ENCODE measurements at regions not wholly inside any gene's neighbourhood (a gene's known extent, or its start where the extent isn't known, plus 50 kb on each side); places are given as distances from the start of the nearest gene placed in this dataset.

DNA sequence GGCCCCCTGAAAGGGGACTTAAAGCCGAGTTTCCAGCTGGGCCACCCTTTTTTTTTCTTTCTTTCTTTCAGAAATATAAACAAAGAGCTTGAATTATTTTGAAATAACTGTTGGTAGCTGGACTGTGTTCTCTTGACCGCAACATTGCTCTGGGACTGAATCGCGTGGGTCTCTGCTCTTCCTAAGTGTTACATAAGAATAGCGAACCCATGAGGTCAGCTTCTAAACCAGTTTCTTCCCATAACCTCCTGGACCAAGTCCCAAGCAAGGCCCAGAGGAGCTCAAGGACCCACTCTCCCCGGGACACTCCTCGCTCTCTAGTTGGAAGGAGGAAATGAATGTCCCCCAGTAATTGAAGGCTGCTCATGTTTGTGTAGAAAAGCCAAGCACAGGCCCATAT, 91.1 kb downstream of the CXCL12 start:
- Histone ChIP-seq H3K36me3 (ENCODE audit: control insufficient read depth in 2 of 2, extremely low read depth in 1 of 2, insufficient read depth in 2 of 2, low read length in 2 of 2) (no peaks in the 10 kb centered on the region), H3K79me2 (ENCODE audit: control insufficient read depth, insufficient read depth, low read length) (no peaks in the 10 kb centered on the region), H3K4me2 (ENCODE audit: control insufficient read depth, extremely low read depth, insufficient read depth, low read depth, low read length) (no peak overlapping the region), H3K9ac (ENCODE audit: control insufficient read depth, extremely low read depth, insufficient read depth, low read length) (no peak overlapping the region), H3K27me3 (ENCODE audit: control insufficient read depth, extremely low read depth, insufficient read depth, low read length) (peaks cover 15% of the 10 kb centered on the region), H3K27ac (ENCODE audit: control insufficient read depth, insufficient read depth, low read length) (no peak overlapping the region), H4K20me1 (ENCODE audit: control insufficient read depth, extremely low read depth, insufficient read depth, low read length) (no peaks in the 10 kb centered on the region), H2AFZ (ENCODE audit: control insufficient read depth, low read length) (no peak overlapping the region), H3K9me3 (ENCODE audit: control insufficient read depth, low read depth, low read length) (no peaks in the 10 kb centered on the region), H3K4me1 (ENCODE audit: control insufficient read depth, extremely low read depth, insufficient read depth, low read length) (no peaks in the 10 kb centered on the region), H3K4me3 (ENCODE audit: control insufficient read depth in 2 of 3, extremely low read depth in 1 of 3, insufficient read depth in 2 of 3, low read depth in 1 of 3, low read length in 3 of 3) (no peak overlapping the region), H3K9me1 (ENCODE audit: control insufficient read depth, extremely low read depth, insufficient read depth, low read length) (no peaks in the 10 kb centered on the region)
- FAIRE-seq (no peak), DNase-seq (ENCODE audit: low read depth, low spot score) (no peak)
- TF ChIP-seq EZH2 (IDR thresholded peaks at IDR 0.05; ENCODE audit: low read length) = no peak
- TF ChIP-seq, protein P1, sequence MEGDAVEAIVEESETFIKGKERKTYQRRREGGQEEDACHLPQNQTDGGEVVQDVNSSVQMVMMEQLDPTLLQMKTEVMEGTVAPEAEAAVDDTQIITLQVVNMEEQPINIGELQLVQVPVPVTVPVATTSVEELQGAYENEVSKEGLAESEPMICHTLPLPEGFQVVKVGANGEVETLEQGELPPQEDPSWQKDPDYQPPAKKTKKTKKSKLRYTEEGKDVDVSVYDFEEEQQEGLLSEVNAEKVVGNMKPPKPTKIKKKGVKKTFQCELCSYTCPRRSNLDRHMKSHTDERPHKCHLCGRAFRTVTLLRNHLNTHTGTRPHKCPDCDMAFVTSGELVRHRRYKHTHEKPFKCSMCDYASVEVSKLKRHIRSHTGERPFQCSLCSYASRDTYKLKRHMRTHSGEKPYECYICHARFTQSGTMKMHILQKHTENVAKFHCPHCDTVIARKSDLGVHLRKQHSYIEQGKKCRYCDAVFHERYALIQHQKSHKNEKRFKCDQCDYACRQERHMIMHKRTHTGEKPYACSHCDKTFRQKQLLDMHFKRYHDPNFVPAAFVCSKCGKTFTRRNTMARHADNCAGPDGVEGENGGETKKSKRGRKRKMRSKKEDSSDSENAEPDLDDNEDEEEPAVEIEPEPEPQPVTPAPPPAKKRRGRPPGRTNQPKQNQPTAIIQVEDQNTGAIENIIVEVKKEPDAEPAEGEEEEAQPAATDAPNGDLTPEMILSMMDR (optimal IDR thresholded peaks at IDR 0.05 in 1 of 3, IDR thresholded peaks at IDR 0.05 in 1 of 3, conservative IDR thresholded peaks at IDR 0.05 in 1 of 3; ENCODE audit: extremely low read depth in 1 of 3, insufficient read depth in 2 of 3, low read length in 3 of 3) = no peak
- dilution Hi-C loops (cut with MboI; ENCODE audit: extremely low pct_ligation_motif_present, low sequenced_read_pairs) = no loop called here

DNA sequence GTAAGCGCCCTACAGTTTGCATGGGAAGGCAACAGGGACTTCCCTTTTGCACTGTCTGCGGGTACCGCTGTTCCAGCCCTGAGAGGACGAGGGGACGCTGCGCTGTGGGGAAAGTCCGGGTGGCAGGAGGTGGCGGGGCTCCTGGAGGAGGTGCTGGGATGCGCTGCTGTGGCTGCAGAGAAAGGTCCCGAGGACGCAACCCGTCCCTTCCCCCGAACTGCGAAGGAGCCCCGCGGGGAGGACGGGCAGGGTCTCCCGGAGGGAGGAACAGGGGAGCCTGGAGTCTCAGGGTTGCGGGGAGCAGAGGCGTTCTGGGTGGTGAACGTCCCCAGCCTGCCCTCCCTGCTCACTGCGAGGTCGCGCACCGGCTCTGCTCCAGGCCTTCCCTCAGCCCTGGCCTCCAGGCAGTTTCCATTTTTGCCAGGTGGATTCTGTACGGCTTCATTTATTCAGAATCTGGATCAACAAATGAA, 91.6 kb downstream of the CXCL12 start:
- Histone ChIP-seq H3K36me3 (ENCODE audit: control insufficient read depth in 2 of 2, extremely low read depth in 1 of 2, insufficient read depth in 2 of 2, low read length in 2 of 2) (no peaks in the 10 kb centered on the region), H3K9ac (ENCODE audit: control insufficient read depth, extremely low read depth, insufficient read depth, low read length) (no peak overlapping the region), H3K4me1 (ENCODE audit: control insufficient read depth, extremely low read depth, insufficient read depth, low read length) (no peaks in the 10 kb centered on the region), H3K27me3 (ENCODE audit: control insufficient read depth, extremely low read depth, insufficient read depth, low read length) (peaks cover 15% of the 10 kb centered on the region), H3K27ac (ENCODE audit: control insufficient read depth, insufficient read depth, low read length) (no peak overlapping the region), H3K4me2 (ENCODE audit: control insufficient read depth, extremely low read depth, insufficient read depth, low read depth, low read length) (no peak overlapping the region), H3K9me3 (ENCODE audit: control insufficient read depth, low read depth, low read length) (no peaks in the 10 kb centered on the region), H3K9me1 (ENCODE audit: control insufficient read depth, extremely low read depth, insufficient read depth, low read length) (no peaks in the 10 kb centered on the region), H4K20me1 (ENCODE audit: control insufficient read depth, extremely low read depth, insufficient read depth, low read length) (no peaks in the 10 kb centered on the region), H3K4me3 (ENCODE audit: control insufficient read depth in 2 of 3, extremely low read depth in 1 of 3, insufficient read depth in 2 of 3, low read depth in 1 of 3, low read length in 3 of 3) (no peak overlapping the region), H3K79me2 (ENCODE audit: control insufficient read depth, insufficient read depth, low read length) (no peaks in the 10 kb centered on the region), H2AFZ (ENCODE audit: control insufficient read depth, low read length) (no peak overlapping the region)
- DNase-seq (ENCODE audit: low read depth, low spot score) (no peak), FAIRE-seq (no peak)
- peak; percentile 73 for TF ChIP-seq EZH2 (IDR thresholded peaks at IDR 0.05; ENCODE audit: low read length)
- TF ChIP-seq, protein P1 (optimal IDR thresholded peaks at IDR 0.05 in 1 of 3, IDR thresholded peaks at IDR 0.05 in 1 of 3, conservative IDR thresholded peaks at IDR 0.05 in 1 of 3; ENCODE audit: extremely low read depth in 1 of 3, insufficient read depth in 2 of 3, low read length in 3 of 3) = no peak
- dilution Hi-C loops (cut with MboI; ENCODE audit: extremely low pct_ligation_motif_present, low sequenced_read_pairs) = no loop called here
